ENCODE measurements at regions not wholly inside any gene's neighbourhood (a gene's known extent, or its start where the extent isn't known, plus 50 kb on each side); places are given as distances from the start of the nearest gene placed in this dataset.
A peak's percentile ranks its signal among the peaks of the same experiment; 100 is the strongest.
"Not testable (repeated sequence)": the region's sequence is repeated elsewhere in the genome, so short reads cannot be mapped to it uniquely, and the experiment has no call there.

- H3K4me3 ChIP-seq (ENCODE audit: low read length); H3K9me3 ChIP-seq (ENCODE audit: low read length); H3K27me3 ChIP-seq (ENCODE audit: low read length); H3K27ac ChIP-seq (ENCODE audit: low read length); H3K79me2 ChIP-seq (ENCODE audit: low read length); H3K4me1 ChIP-seq (ENCODE audit: low read length); H4K20me1 ChIP-seq (ENCODE audit: insufficient read depth, low read depth, low read length); H3K4me2 ChIP-seq (ENCODE audit: low read depth, low read length, poor library complexity, severe bottlenecking); H3K9ac ChIP-seq (ENCODE audit: low read length); DNase-seq; H2AFZ ChIP-seq (ENCODE audit: low read length); H3K36me3 ChIP-seq (ENCODE audit: insufficient read depth, low read length); H3K9me2 ChIP-seq (replicated peaks; ENCODE audit: insufficient read depth, low read length): not testable (repeated sequence)
Measured at GRCh38 chr9:66207914-66208313, 471.0 kb downstream of the FOXD4L4 start.

GRCh38 chr9:66244763-66245162 lies 507.8 kb downstream of the FOXD4L4 start:
- H3K79me2 ChIP-seq (ENCODE audit: low read length); H3K9ac ChIP-seq (ENCODE audit: low read length); H3K27me3 ChIP-seq (ENCODE audit: low read length); H3K36me3 ChIP-seq (ENCODE audit: insufficient read depth, low read length); H3K9me2 ChIP-seq (replicated peaks; ENCODE audit: insufficient read depth, low read length); H3K9me3 ChIP-seq (ENCODE audit: low read length); H3K4me2 ChIP-seq (ENCODE audit: low read depth, low read length, poor library complexity, severe bottlenecking); H3K4me3 ChIP-seq (ENCODE audit: low read length); H4K20me1 ChIP-seq (ENCODE audit: insufficient read depth, low read depth, low read length); DNase-seq; H2AFZ ChIP-seq (ENCODE audit: low read length); H3K4me1 ChIP-seq (ENCODE audit: low read length); H3K27ac ChIP-seq (ENCODE audit: low read length): not testable (repeated sequence)

GRCh38 chr9:66245481-66245880 lies 508.5 kb downstream of the FOXD4L4 start:
- not testable (repeated sequence) for H3K9ac ChIP-seq (ENCODE audit: low read length); H3K9me3 ChIP-seq (ENCODE audit: low read length); H3K4me3 ChIP-seq (ENCODE audit: low read length); H3K9me2 ChIP-seq (replicated peaks; ENCODE audit: insufficient read depth, low read length); H2AFZ ChIP-seq (ENCODE audit: low read length); H3K4me2 ChIP-seq (ENCODE audit: low read depth, low read length, poor library complexity, severe bottlenecking); H3K27me3 ChIP-seq (ENCODE audit: low read length); H3K36me3 ChIP-seq (ENCODE audit: insufficient read depth, low read length); H3K79me2 ChIP-seq (ENCODE audit: low read length); H4K20me1 ChIP-seq (ENCODE audit: insufficient read depth, low read depth, low read length); H3K4me1 ChIP-seq (ENCODE audit: low read length); H3K27ac ChIP-seq (ENCODE audit: low read length)
- peak; percentile 2 for DNase-seq

- H2AFZ ChIP-seq (ENCODE audit: low read length); H3K4me1 ChIP-seq (ENCODE audit: low read length); H3K9me3 ChIP-seq (ENCODE audit: low read length); H3K4me2 ChIP-seq (ENCODE audit: low read depth, low read length, poor library complexity, severe bottlenecking); H3K4me3 ChIP-seq (ENCODE audit: low read length); H4K20me1 ChIP-seq (ENCODE audit: insufficient read depth, low read depth, low read length); H3K27ac ChIP-seq (ENCODE audit: low read length); H3K9ac ChIP-seq (ENCODE audit: low read length); H3K79me2 ChIP-seq (ENCODE audit: low read length); H3K9me2 ChIP-seq (replicated peaks; ENCODE audit: insufficient read depth, low read length); H3K27me3 ChIP-seq (ENCODE audit: low read length); H3K36me3 ChIP-seq (ENCODE audit: insufficient read depth, low read length): not testable (repeated sequence)
- DNase-seq = peak; percentile 2
Measured at GRCh38 chr9:66257581-66257980, 520.6 kb downstream of the FOXD4L4 start.

- not testable (repeated sequence) for H3K9ac ChIP-seq (ENCODE audit: low read length); H3K9me3 ChIP-seq (ENCODE audit: low read length); H3K9me2 ChIP-seq (replicated peaks; ENCODE audit: insufficient read depth, low read length); H3K36me3 ChIP-seq (ENCODE audit: insufficient read depth, low read length); H3K4me1 ChIP-seq (ENCODE audit: low read length); H3K27ac ChIP-seq (ENCODE audit: low read length); H3K27me3 ChIP-seq (ENCODE audit: low read length); H3K4me3 ChIP-seq (ENCODE audit: low read length); H2AFZ ChIP-seq (ENCODE audit: low read length); H3K79me2 ChIP-seq (ENCODE audit: low read length); H4K20me1 ChIP-seq (ENCODE audit: insufficient read depth, low read depth, low read length); H3K4me2 ChIP-seq (ENCODE audit: low read depth, low read length, poor library complexity, severe bottlenecking)
- DNase-seq = peak; percentile 1
Measured at GRCh38 chr9:66261576-66261975, 524.6 kb downstream of the FOXD4L4 start.

GRCh38 chr9:66263621-66264020 lies 526.7 kb downstream of the FOXD4L4 start:
- not testable (repeated sequence) for H3K36me3 ChIP-seq (ENCODE audit: insufficient read depth, low read length); H3K4me3 ChIP-seq (ENCODE audit: low read length); H4K20me1 ChIP-seq (ENCODE audit: insufficient read depth, low read depth, low read length); H3K79me2 ChIP-seq (ENCODE audit: low read length); H3K27me3 ChIP-seq (ENCODE audit: low read length); H3K9me3 ChIP-seq (ENCODE audit: low read length); H2AFZ ChIP-seq (ENCODE audit: low read length); H3K9me2 ChIP-seq (replicated peaks; ENCODE audit: insufficient read depth, low read length); H3K4me1 ChIP-seq (ENCODE audit: low read length); H3K9ac ChIP-seq (ENCODE audit: low read length); H3K27ac ChIP-seq (ENCODE audit: low read length); H3K4me2 ChIP-seq (ENCODE audit: low read depth, low read length, poor library complexity, severe bottlenecking)
- DNase-seq = peak; percentile 6

GRCh38 chr9:66264786-66265185 lies 527.8 kb downstream of the FOXD4L4 start:
- H3K9me3 ChIP-seq (ENCODE audit: low read length); H3K27ac ChIP-seq (ENCODE audit: low read length); H3K36me3 ChIP-seq (ENCODE audit: insufficient read depth, low read length); H3K9me2 ChIP-seq (replicated peaks; ENCODE audit: insufficient read depth, low read length); H3K4me3 ChIP-seq (ENCODE audit: low read length); H4K20me1 ChIP-seq (ENCODE audit: insufficient read depth, low read depth, low read length); H3K4me2 ChIP-seq (ENCODE audit: low read depth, low read length, poor library complexity, severe bottlenecking); H2AFZ ChIP-seq (ENCODE audit: low read length); H3K9ac ChIP-seq (ENCODE audit: low read length); H3K27me3 ChIP-seq (ENCODE audit: low read length); H3K4me1 ChIP-seq (ENCODE audit: low read length); H3K79me2 ChIP-seq (ENCODE audit: low read length): not testable (repeated sequence)
- DNase-seq = peak; percentile 38

GRCh38 chr9:66266202-66266601 lies 529.3 kb downstream of the FOXD4L4 start:
- DNase-seq = peak; percentile 36
- not testable (repeated sequence) for H3K79me2 ChIP-seq (ENCODE audit: low read length); H3K4me3 ChIP-seq (ENCODE audit: low read length); H3K4me2 ChIP-seq (ENCODE audit: low read depth, low read length, poor library complexity, severe bottlenecking); H3K9me2 ChIP-seq (replicated peaks; ENCODE audit: insufficient read depth, low read length); H3K27me3 ChIP-seq (ENCODE audit: low read length); H2AFZ ChIP-seq (ENCODE audit: low read length); H3K27ac ChIP-seq (ENCODE audit: low read length); H3K36me3 ChIP-seq (ENCODE audit: insufficient read depth, low read length); H3K9me3 ChIP-seq (ENCODE audit: low read length); H3K9ac ChIP-seq (ENCODE audit: low read length); H3K4me1 ChIP-seq (ENCODE audit: low read length); H4K20me1 ChIP-seq (ENCODE audit: insufficient read depth, low read depth, low read length)

GRCh38 chr9:66266856-66267430 lies 530.0 kb downstream of the FOXD4L4 start:
- H3K4me3 ChIP-seq (ENCODE audit: low read length); H3K9me3 ChIP-seq (ENCODE audit: low read length); H3K27ac ChIP-seq (ENCODE audit: low read length); H3K9me2 ChIP-seq (replicated peaks; ENCODE audit: insufficient read depth, low read length); H3K36me3 ChIP-seq (ENCODE audit: insufficient read depth, low read length); H2AFZ ChIP-seq (ENCODE audit: low read length); H3K79me2 ChIP-seq (ENCODE audit: low read length); H3K4me2 ChIP-seq (ENCODE audit: low read depth, low read length, poor library complexity, severe bottlenecking); H3K9ac ChIP-seq (ENCODE audit: low read length); H3K27me3 ChIP-seq (ENCODE audit: low read length); H4K20me1 ChIP-seq (ENCODE audit: insufficient read depth, low read depth, low read length); H3K4me1 ChIP-seq (ENCODE audit: low read length): not testable (repeated sequence)
- peak; percentile 40 for DNase-seq
